Kidney (tissue), 13 donors: ENCODE measurements at regions not wholly inside any gene's neighbourhood (a gene's known extent, or its start where the extent isn't known, plus 50 kb on each side); places are given as distances from the start of the nearest gene placed in this dataset.

Experiments used
- DNase-seq, 5 donors: peaks; one replicate each; pipeline ENCODE4 v3.0.0-alpha.2; 2013 to 2020
- FAIRE-seq: peaks from 2 replicates; lab custom pipeline; 2012; peaks lifted over from hg19 to GRCh38; lab: Jason Lieb, UNC
- H3K27ac ChIP-seq, 2 donors: one replicate each; pipeline ENCODE4 v1.7.0; 2013; ENCODE audit warnings: low read depth in 2 of 2, low read length in 2 of 2, inconsistent platforms in 1 of 2
- H3K27me3 ChIP-seq: one replicate; pipeline ENCODE4 v1.7.1; 2013; ENCODE audit warnings: low read length, inconsistent platforms; ENCODE audit not compliant: control insufficient read depth, insufficient read depth
- H3K36me3 ChIP-seq, 3 donors: one replicate each; pipeline versions ENCODE4 v1.7.0 to v1.7.1; 2013; ENCODE audit warnings: low read length in 3 of 3, control low read depth in 1 of 3, inconsistent platforms in 1 of 3; ENCODE audit not compliant: insufficient read depth in 3 of 3, control insufficient read depth in 2 of 3
- H3K4me1 ChIP-seq, 3 donors: one replicate each; pipeline versions ENCODE4 v1.7.0 to v1.7.1; 2013; ENCODE audit warnings: low read length in 3 of 3, inconsistent platforms in 1 of 3, low read depth in 1 of 3; ENCODE audit not compliant: control insufficient read depth in 2 of 3, insufficient read depth in 2 of 3
- H3K4me3 ChIP-seq, 3 donors: one replicate each; pipeline versions ENCODE4 v1.7.0 to v1.8.1; 2013; ENCODE audit warnings: low read length in 3 of 3, control low read depth in 1 of 3, inconsistent platforms in 1 of 3
- H3K9ac ChIP-seq, 3 donors: one replicate each; pipeline versions ENCODE4 v1.7.0 to v1.7.1; 2013; ENCODE audit warnings: low read length in 3 of 3, control low read depth in 1 of 3, inconsistent platforms in 1 of 3
- H3K9me3 ChIP-seq, 3 donors: one replicate each; pipeline versions ENCODE4 v1.7.0 to v1.7.1; 2013; ENCODE audit warnings: low read length in 3 of 3, control low read depth in 1 of 3, inconsistent platforms in 1 of 3; ENCODE audit not compliant: control insufficient read depth in 2 of 3, insufficient read depth in 1 of 3
- CTCF ChIP-seq: IDR thresholded peaks from 3 replicates; pipeline ENCODE4 v1.5.1; 2012; ENCODE audit warnings: mild to moderate bottlenecking, moderate library complexity, borderline replicate concordance; ENCODE audit not compliant: insufficient read depth; ENCODE audit errors: extremely low read depth
- intact Hi-C: fragments of 100-400 bp; cut with DNase I; formaldehyde crosslinking; loops from one replicate; pipeline ENCODE4 v1.11.1; 2022
- donor health status: control.
- donor health status: control.
- donor health status: control.
- donor health status: control.
- donor health status: control.
- donor health status: DM: yes; HTN: yes; CAD: no.
- donor health status: Normal renal cell carcinoma (clear cell type).

- no peaks in the 10 kb centered on the region for H3K36me3 ChIP-seq
- H3K4me1 ChIP-seq: no peaks in the 10 kb centered on the region
- H3K27ac ChIP-seq: no peak overlapping the region
- TF ChIP-seq CTCF: no peak
- H3K9ac ChIP-seq: no peak overlapping the region
- intact Hi-C loops: no loop called here
- FAIRE-seq (no peak), DNase-seq (no peak)
- H3K27me3 ChIP-seq: no peaks in the 10 kb centered on the region
- no peaks in the 10 kb centered on the region for H3K9me3 ChIP-seq
- no peak overlapping the region for H3K4me3 ChIP-seq
These were observed 966.7 kb downstream of the MAT2B start for GRCh38 chr5:164472165-164472564.

GRCh38 chr5:164475339-164475977 lies 970.0 kb downstream of the MAT2B start:
- TF ChIP-seq CTCF: peak; percentile 59
- intact Hi-C loops: no loop called here

GRCh38 chr5:164481270-164481669 lies 975.9 kb downstream of the MAT2B start:
- intact Hi-C loops: no loop called here
- no peak for TF ChIP-seq CTCF
- Histone ChIP-seq H3K36me3 (no peaks in the 10 kb centered on the region), H3K27ac (no peak overlapping the region), H3K9me3 (no peaks in the 10 kb centered on the region), H3K4me3 (no peak overlapping the region), H3K27me3 (no peaks in the 10 kb centered on the region), H3K4me1 (no peaks in the 10 kb centered on the region), H3K9ac (no peak overlapping the region)
- FAIRE-seq: no peak
- no peak for DNase-seq

More at GRCh38 chr5:164475339-164475977, 970.0 kb downstream of the MAT2B start:
- FAIRE-seq (peak; percentile 81), DNase-seq (peak in 2 of 5 donors; percentile 50 to 53)
- Histone ChIP-seq H3K36me3 (no peaks in the 10 kb centered on the region), H3K27me3 (no peaks in the 10 kb centered on the region), H3K27ac (no peak overlapping the region), H3K4me1 (no peaks in the 10 kb centered on the region), H3K9me3 (no peaks in the 10 kb centered on the region), H3K4me3 (no peak overlapping the region), H3K9ac (no peak overlapping the region)

- Histone ChIP-seq H3K4me3 (no peak overlapping the region), H3K9me3 (no peaks in the 10 kb centered on the region), H3K36me3 (no peaks in the 10 kb centered on the region), H3K27ac (no peak overlapping the region), H3K27me3 (no peaks in the 10 kb centered on the region), H3K9ac (no peak overlapping the region), H3K4me1 (no peaks in the 10 kb centered on the region)
- intact Hi-C loops: no loop called here
- FAIRE-seq: no peak
- no peak for DNase-seq
- no peak for TF ChIP-seq CTCF
These were observed 976.9 kb downstream of the MAT2B start for GRCh38 chr5:164482351-164482750.
